HCT116 (cell line): ENCODE measurements at regions not wholly inside any gene's neighbourhood (a gene's known extent, or its start where the extent isn't known, plus 50 kb on each side); places are given as distances from the start of the nearest gene placed in this dataset.

ENCODE experiments used
- ATAC-seq: fragments of 200-7000 bp; cut with Tn5 transposase; 2 replicates; pipeline ENCODE4 v1.9.1; 2020; ENCODE audit warnings: mild to moderate bottlenecking, moderate library complexity
- BruUV-seq: library from RNA; stranded (reverse); fragments of 400-500 nt; replicated peaks from 2 replicates; lab custom pipeline; 2021; lab: Mats Ljungman, UMichigan
- CTCF ChIA-PET: fragments of 300-600 bp; sonication (Branson Sonifier 250); formaldehyde crosslinking; loops from one replicate; lab custom pipeline; 2021; ENCODE audit warnings: antibody characterized with exemption; lab: Charles Lee
- POLR2A ChIA-PET: fragments of 300-600, 350-600 bp; sonication (Branson Sonifier 250); formaldehyde crosslinking; loops from one replicate; lab custom pipeline; 2021; ENCODE audit warnings: antibody characterized with exemption; lab: Charles Lee
- RAD21 ChIA-PET, 2 experiments: fragments of 300-600 bp; sonication (Branson Sonifier 250); formaldehyde crosslinking; loops; one replicate each; lab custom pipeline; 2023; ENCODE audit warnings: low total read pairs in 2 of 2; ENCODE audit not compliant: uncharacterized antibody in 2 of 2, unreplicated experiment in 2 of 2, low non-redundant PET in 1 of 2; lab: Charles Lee
- DNase-seq: peaks from one replicate; pipeline ENCODE4 v3.0.0-alpha.2; 2010; ENCODE audit warnings: low read depth, low spot score
- H2AFZ ChIP-seq: fragments of 200-600 bp; shearing (Covaris generic), sonication (generic); 2 replicates; pipeline ENCODE4 v1.6.1; 2017; ENCODE audit warnings: low read depth, mixed run types, mixed read lengths, antibody characterized with exemption, low read length; ENCODE audit not compliant: poor library complexity, severe bottlenecking
- H3K27ac ChIP-seq: 2 replicates; pipeline ENCODE4 v1.5.1; 2012; ENCODE audit warnings: low read depth, low read length
- H3K27me3 ChIP-seq: fragments of 200-600 bp; sonication (generic); 2 replicates; pipeline ENCODE4 v1.6.1; 2016; ENCODE audit warnings: mixed run types, low read length, mixed read lengths; ENCODE audit not compliant: insufficient read depth
- H3K36me3 ChIP-seq, 2 experiments: fragments of 200-500 bp in 1 of 2; fragments of 200-600 bp in 1 of 2; sonication (Bioruptor generic) in 1 of 2; sonication (generic) in 1 of 2; 2 replicates each; pipeline versions ENCODE4 v1.5.1 to v1.6.1; 2014 to 2016; ENCODE audit warnings: low read length in 2 of 2, inconsistent platforms in 1 of 2, mixed read lengths in 1 of 2, mixed run types in 1 of 2; ENCODE audit not compliant: insufficient read depth in 2 of 2, control insufficient read depth in 1 of 2
- H3K4me1 ChIP-seq, 2 experiments: fragments of 200-600 bp in 1 of 2; sonication (generic) in 1 of 2; 2 replicates each; pipeline versions ENCODE4 v1.5.1 to v1.6.1; 2012 to 2017; ENCODE audit warnings: low read length in 2 of 2, inconsistent platforms in 1 of 2, mild to moderate bottlenecking in 1 of 2, mixed read lengths in 1 of 2, mixed run types in 1 of 2, moderate library complexity in 1 of 2; ENCODE audit not compliant: insufficient read depth in 2 of 2, control insufficient read depth in 1 of 2
- H3K4me2 ChIP-seq: fragments of 200-600 bp; sonication (generic); 2 replicates; pipeline ENCODE4 v1.6.1; 2017; ENCODE audit warnings: mixed run types, low read length, mixed read lengths
- H3K4me3 ChIP-seq, 2 experiments: fragments of 200-600 bp in 1 of 2; sonication (generic) in 1 of 2; replicated peaks in 1 of 2; 2 replicates each; pipeline ENCODE4 v1.5.1; 2011 to 2016; ENCODE audit warnings: low read length in 2 of 2, control low read depth in 1 of 2, low read depth in 1 of 2, mild to moderate bottlenecking in 1 of 2, mixed read lengths in 1 of 2, mixed run types in 1 of 2
- H3K79me2 ChIP-seq: fragments of 200-600 bp; sonication (generic); 2 replicates; pipeline ENCODE4 v1.6.1; 2017; ENCODE audit warnings: mild to moderate bottlenecking, mixed run types, low read length, moderate library complexity, mixed read lengths; ENCODE audit not compliant: insufficient read depth
- H3K9ac ChIP-seq: fragments of 200-600 bp; sonication (generic); 2 replicates; pipeline ENCODE4 v1.6.1; 2016; ENCODE audit warnings: low read length, mixed read lengths
- H3K9me2 ChIP-seq: fragments of 200-600 bp; sonication (generic), shearing (Covaris generic); 2 replicates; pipeline ENCODE4 v1.6.1; 2017; ENCODE audit warnings: mixed run types, mild to moderate bottlenecking, moderate library complexity; ENCODE audit not compliant: insufficient read depth
- H3K9me3 ChIP-seq, 2 experiments: fragments of 200-500 bp in 1 of 2; fragments of 200-600 bp in 1 of 2; sonication (Bioruptor generic) in 1 of 2; sonication (generic) in 1 of 2; 2 replicates each; pipeline ENCODE4 v1.6.1; 2014 to 2017; ENCODE audit warnings: low read length in 2 of 2, mixed read lengths in 2 of 2, inconsistent platforms in 1 of 2, low read depth in 1 of 2, mild to moderate bottlenecking in 1 of 2, mixed run types in 1 of 2, moderate library complexity in 1 of 2; ENCODE audit not compliant: control insufficient read depth in 1 of 2, insufficient read depth in 1 of 2
- H4K20me1 ChIP-seq: fragments of 200-600 bp; sonication (generic), shearing (Covaris generic); 2 replicates; pipeline ENCODE4 v1.6.1; 2017; ENCODE audit warnings: mixed run types, mild to moderate bottlenecking, moderate library complexity; ENCODE audit not compliant: insufficient read depth
- CBX3 ChIP-seq: IDR thresholded peaks from 2 replicates; pipeline ENCODE4 v1.6.1; 2012; ENCODE audit warnings: low read depth
- CTCF ChIP-seq, 3 experiments: fragments of 200-600 bp in 1 of 3; sonication (generic) in 1 of 3; IDR thresholded peaks in 2 of 3; conservative IDR thresholded peaks in 1 of 3; 2 replicates each; pipeline ENCODE4 v1.5.1; 2012 to 2017; ENCODE audit warnings: low read depth in 2 of 3, low read length in 2 of 3, antibody characterized with exemption in 1 of 3, borderline replicate concordance in 1 of 3, control low read depth in 1 of 3, mild to moderate bottlenecking in 1 of 3, mixed read lengths in 1 of 3, mixed run types in 1 of 3, moderate library complexity in 1 of 3; ENCODE audit not compliant: insufficient read depth in 1 of 3
- ELF1 ChIP-seq: IDR thresholded peaks from 2 replicates; pipeline ENCODE4 v1.6.1; 2012; ENCODE audit warnings: low read depth, borderline replicate concordance
- EZH2phosphoT487 ChIP-seq: fragments of 200-600 bp; IDR thresholded peaks from 2 replicates; pipeline ENCODE4 v1.6.1; 2018; ENCODE audit warnings: antibody characterized with exemption, borderline replicate concordance
- JUND ChIP-seq: IDR thresholded peaks from 2 replicates; pipeline ENCODE4 v1.6.1; 2012
- RAD21 ChIP-seq: IDR thresholded peaks from 2 replicates; pipeline ENCODE4 v1.6.1; 2012; ENCODE audit warnings: low read depth, mild to moderate bottlenecking
- TCF7L2 ChIP-seq: IDR thresholded peaks from 2 replicates; pipeline ENCODE4 v1.7.0; 2011; ENCODE audit warnings: borderline replicate concordance, inconsistent platforms; ENCODE audit not compliant: insufficient read depth, insufficient read length; ENCODE audit errors: extremely low read depth
- ZBTB33 ChIP-seq: IDR thresholded peaks from 2 replicates; pipeline ENCODE4 v1.6.1; 2011; ENCODE audit warnings: mild to moderate bottlenecking, low read length, moderate library complexity; ENCODE audit not compliant: insufficient replicate concordance; ENCODE audit errors: extremely low read depth
- ZFX ChIP-seq: fragments of 450-650 bp; IDR thresholded peaks from 2 replicates; pipeline ENCODE4 v1.6.1; 2017
- ZNF274 ChIP-seq: fragments of 200-500 bp; sonication (Bioruptor generic); IDR thresholded peaks from 2 replicates; pipeline ENCODE4 v1.6.1; 2014; ENCODE audit warnings: mild to moderate bottlenecking, low read depth, low read length, inconsistent platforms
- intact Hi-C: fragments of 100-400 bp; cut with micrococcal nuclease; formaldehyde crosslinking; loops from 2 replicates; pipeline ENCODE4 v1.10.0; 2022

GRCh38 chr4:58669783-58670182 lies 1559.6 kb upstream of the IGFBP7 start:
- Histone ChIP-seq H3K27ac (no peak overlapping the region), H3K9ac (no peak overlapping the region), H3K4me2 (no peak overlapping the region), H3K9me3 (peaks cover 12 to 15% of the 10 kb centered on the region in 2 experiments; a peak in 3 of 4 replicates), H3K79me2 (no peaks in the 10 kb centered on the region), H3K27me3 (no peaks in the 10 kb centered on the region), H3K9me2 (no peaks in the 10 kb centered on the region), H2AFZ (no peak overlapping the region), H3K36me3 (no peaks in the 10 kb centered on the region), H3K4me1 (no peaks in the 10 kb centered on the region), H3K4me3 (no peak overlapping the region), H4K20me1 (no peaks in the 10 kb centered on the region)
- BruUV-seq = no TSS peak
- ATAC-seq (no peak), DNase-seq (no peak)
- TF ChIP-seq TCF7L2 (no peak), ELF1 (no peak), RAD21 (no peak), JUND (no peak), ZFX (no peak), ZBTB33 (no peak), CTCF (IDR thresholded peaks at IDR 0.05 in 2 of 3, conservative IDR thresholded peaks at IDR 0.05 in 1 of 3; ENCODE audit: borderline replicate concordance in 1 of 3, insufficient read depth in 1 of 3, low read depth in 2 of 3, low read length in 2 of 3) (no peak), ZNF274 (no peak), CBX3 (no peak), EZH2phosphoT487 (no peak)
- ChIA-PET RAD21 (no interaction called here), POLR2A (no interaction called here), CTCF (no interaction called here)
- intact Hi-C loops = no loop called here
